Activated CD8-positive, alpha-beta T cell treated with anti-CD3 and anti-CD28 coated beads, Interleukin-2, amount 10 ng/mL, durations not matched to agents 7 days and 5 days (primary cell): ENCODE measurements at regions not wholly inside any gene's neighbourhood (a gene's known extent, or its start where the extent isn't known, plus 50 kb on each side); places are given as distances from the start of the nearest gene placed in this dataset.
"Not testable (repeated sequence)": the region's sequence is repeated elsewhere in the genome, so short reads cannot be mapped to it uniquely, and the experiment has no call there.

Experiments
- ATAC-seq: fragments of 150-1000 bp; cut with Tn5 transposase; one replicate; pipeline ENCODE4 v1.10.0; 2021; ENCODE audit warnings: moderate library complexity
- CTCF ChIA-PET: fragments of 350-600 bp; sonication (Branson Sonifier 250); formaldehyde crosslinking; loops from one replicate; lab custom pipeline; 2021; ENCODE audit warnings: antibody characterized with exemption; lab: Charles Lee
- POLR2A ChIA-PET: fragments of 350-600 bp; sonication (Branson Sonifier 250); formaldehyde crosslinking; loops from one replicate; lab custom pipeline; 2021; ENCODE audit warnings: antibody characterized with exemption; lab: Charles Lee
- DNase-seq: peaks from one replicate; pipeline ENCODE4 v3.0.0-alpha.2; 2020
- H3K27ac Mint-ChIP-seq: one replicate; pipeline ENCODE4 v1.8.0; 2021; ENCODE audit warnings: mild to moderate bottlenecking, mixed read lengths
- H3K27me3 Mint-ChIP-seq: one replicate; pipeline ENCODE4 v1.8.0; 2021; ENCODE audit warnings: low read depth, mixed read lengths
- H3K36me3 Mint-ChIP-seq: one replicate; pipeline ENCODE4 v1.8.0; 2021; ENCODE audit warnings: low read depth, mixed read lengths
- H3K4me1 Mint-ChIP-seq: one replicate; pipeline ENCODE4 v1.8.0; 2021; ENCODE audit warnings: low read depth, mixed read lengths
- H3K4me3 Mint-ChIP-seq: one replicate; pipeline ENCODE4 v1.8.0; 2021; ENCODE audit warnings: mild to moderate bottlenecking, mixed read lengths
- H3K9me3 Mint-ChIP-seq: one replicate; pipeline ENCODE4 v1.8.0; 2022; ENCODE audit warnings: mixed read lengths; ENCODE audit not compliant: insufficient read depth

DNA sequence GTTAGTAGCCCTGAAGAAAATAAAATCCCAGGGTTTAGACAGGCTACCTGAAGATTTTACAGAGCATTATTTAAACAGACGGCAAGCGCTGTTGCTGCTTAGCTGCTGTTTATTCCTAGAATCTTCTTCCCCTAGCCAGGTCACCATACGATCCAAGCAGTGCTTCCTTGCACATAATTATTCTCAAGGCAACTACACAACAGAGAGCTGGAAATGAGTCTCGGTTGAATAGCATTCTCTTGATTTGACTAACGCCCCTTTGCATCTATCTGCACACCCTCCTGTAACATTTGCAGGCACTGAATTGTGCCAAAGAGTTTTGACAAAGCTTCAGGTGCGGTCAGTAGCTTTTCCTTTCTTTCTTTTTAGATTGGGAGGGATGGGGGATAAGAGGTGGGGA is 564.4 kb downstream of the TBL1XR1 start:
- ChIA-PET CTCF (no interaction called here), POLR2A (no interaction called here)
- no peaks in the 10 kb centered on the region for H3K9me3 Mint-ChIP-seq
- no peaks in the 10 kb centered on the region for H3K36me3 Mint-ChIP-seq
- H3K4me1 Mint-ChIP-seq, result no peaks in the 10 kb centered on the region
- H3K27me3 Mint-ChIP-seq, result no peaks in the 10 kb centered on the region
- H3K4me3 Mint-ChIP-seq, result no peak overlapping the region
- no peak overlapping the region for H3K27ac Mint-ChIP-seq
- DNase-seq (no peak), ATAC-seq (no peak)

DNA sequence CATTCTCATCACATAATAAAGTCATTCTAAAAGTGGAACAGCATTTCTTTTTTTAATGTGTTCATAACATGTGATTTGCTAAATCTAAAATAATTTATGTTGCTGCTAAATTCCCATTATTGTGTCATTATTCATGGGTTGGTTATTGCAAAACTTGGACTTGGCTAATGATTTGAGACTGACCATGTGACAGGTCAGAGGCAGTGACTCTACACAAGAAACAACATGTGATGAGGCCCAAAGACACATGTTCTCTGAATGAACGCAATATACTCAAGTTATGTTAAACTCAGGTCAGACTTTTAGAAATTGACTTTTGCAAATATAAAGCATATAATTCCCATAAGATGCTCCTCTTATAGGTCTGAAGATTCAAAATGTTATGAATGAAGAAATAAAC is 566.1 kb downstream of the TBL1XR1 start:
- CTCF ChIA-PET, result no interaction called here
- H3K27me3 Mint-ChIP-seq, result no peaks in the 10 kb centered on the region
- no peaks in the 10 kb centered on the region for H3K9me3 Mint-ChIP-seq
- H3K27ac Mint-ChIP-seq, result no peak overlapping the region
- ATAC-seq (no peak), DNase-seq (no peak)
- no peak overlapping the region for H3K4me3 Mint-ChIP-seq
- H3K4me1 Mint-ChIP-seq, result no peaks in the 10 kb centered on the region
- H3K36me3 Mint-ChIP-seq, result no peaks in the 10 kb centered on the region
- POLR2A ChIA-PET, result no interaction called here

DNA sequence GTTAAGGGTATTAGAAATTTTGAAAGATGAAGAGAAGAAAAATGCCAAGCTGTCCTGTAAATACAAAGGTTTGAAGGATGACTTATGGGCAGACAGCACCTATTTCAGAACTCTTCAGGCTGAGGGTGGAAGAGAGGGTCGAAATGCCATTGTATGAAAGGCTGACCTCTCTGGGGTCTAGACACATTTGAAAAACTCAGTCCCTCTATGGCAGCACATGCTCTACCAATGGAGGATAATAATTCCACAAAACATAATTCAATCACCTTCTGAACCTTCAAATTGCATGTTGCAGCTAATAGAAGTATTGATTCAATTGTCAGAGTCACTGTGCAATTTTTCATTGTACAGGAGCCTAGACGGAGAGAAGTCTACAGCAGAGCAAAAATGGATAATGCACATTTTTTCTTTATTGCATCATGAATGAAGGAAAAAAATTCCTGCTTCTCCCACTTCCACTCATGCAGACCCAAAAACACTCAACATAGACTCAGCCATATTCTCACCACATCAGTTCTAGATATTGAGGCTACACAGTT is 569.1 kb downstream of the TBL1XR1 start:
- ChIA-PET POLR2A (no interaction called here), CTCF (no interaction called here)
- Mint-ChIP-seq H3K4me1 (no peaks in the 10 kb centered on the region), H3K36me3 (no peaks in the 10 kb centered on the region), H3K9me3 (no peaks in the 10 kb centered on the region), H3K27me3 (no peaks in the 10 kb centered on the region), H3K27ac (no peak overlapping the region), H3K4me3 (no peak overlapping the region)
- no peak for DNase-seq
- ATAC-seq, result no peak

DNA sequence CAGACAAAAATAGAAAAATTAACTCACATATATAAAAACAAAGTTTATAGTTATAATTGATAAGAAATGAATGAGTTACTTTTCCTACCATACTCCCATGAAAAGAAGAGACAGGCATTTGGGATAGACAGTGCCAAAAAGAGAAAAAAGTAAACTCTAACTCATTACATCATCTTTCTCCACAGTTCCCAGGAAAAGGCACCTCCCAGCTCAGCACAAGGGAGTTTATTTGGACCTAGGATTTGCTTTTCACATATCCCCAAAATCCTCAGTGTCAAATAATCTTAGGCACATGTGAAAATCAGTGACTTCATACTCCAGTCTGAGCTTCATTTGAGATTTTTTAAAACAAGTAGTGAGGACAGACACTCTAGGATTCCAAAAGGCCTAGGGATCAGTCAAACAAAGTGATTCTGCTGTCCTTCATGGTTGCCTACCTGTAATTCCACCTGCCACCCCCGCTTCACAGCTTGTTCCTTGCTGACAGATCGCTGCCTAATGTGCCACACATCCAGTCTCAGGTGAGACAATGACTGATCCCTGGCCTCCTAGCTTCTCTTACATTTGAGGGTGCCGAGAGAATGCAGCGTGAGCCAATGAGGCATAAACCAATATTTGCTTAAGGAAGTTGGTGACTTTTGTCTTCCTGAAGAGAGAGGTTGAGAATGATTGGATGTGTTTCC is 573.7 kb downstream of the TBL1XR1 start:
- H3K9me3 Mint-ChIP-seq, result no peaks in the 10 kb centered on the region
- ChIA-PET POLR2A (no interaction called here), CTCF (no interaction called here)
- no peaks in the 10 kb centered on the region for H3K27me3 Mint-ChIP-seq
- H3K36me3 Mint-ChIP-seq, result no peaks in the 10 kb centered on the region
- ATAC-seq (no peak), DNase-seq (no peak)
- H3K4me1 Mint-ChIP-seq, result no peaks in the 10 kb centered on the region
- H3K4me3 Mint-ChIP-seq, result no peak overlapping the region
- no peak overlapping the region for H3K27ac Mint-ChIP-seq

DNA sequence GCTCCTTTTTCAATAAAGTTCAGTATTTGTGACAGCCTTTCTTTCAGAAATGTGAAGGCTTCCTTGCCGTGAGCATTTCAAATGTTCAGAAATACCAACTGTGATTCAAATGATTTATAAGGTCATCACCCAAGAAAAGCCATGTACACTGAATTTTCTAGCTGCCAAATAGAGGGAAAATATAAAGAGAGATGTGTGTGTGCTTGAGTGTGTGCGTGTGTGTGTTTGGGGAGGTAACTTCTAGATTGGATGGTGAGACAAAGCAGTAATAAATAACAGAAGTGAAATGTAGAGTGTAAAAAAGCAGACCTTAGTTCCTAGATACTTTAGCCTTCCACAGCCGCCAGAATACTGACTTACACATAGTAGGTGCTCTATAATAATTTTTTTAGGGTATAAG is 577.4 kb downstream of the TBL1XR1 start:
- DNase-seq, result no peak
- no peak overlapping the region for H3K4me3 Mint-ChIP-seq
- H3K4me1 Mint-ChIP-seq, result no peaks in the 10 kb centered on the region
- POLR2A ChIA-PET, result no interaction called here
- H3K36me3 Mint-ChIP-seq, result no peaks in the 10 kb centered on the region
- H3K27ac Mint-ChIP-seq, result no peak overlapping the region
- no peak for ATAC-seq
- no peaks in the 10 kb centered on the region for H3K27me3 Mint-ChIP-seq
- no peaks in the 10 kb centered on the region for H3K9me3 Mint-ChIP-seq
- CTCF ChIA-PET, result no interaction called here

DNA sequence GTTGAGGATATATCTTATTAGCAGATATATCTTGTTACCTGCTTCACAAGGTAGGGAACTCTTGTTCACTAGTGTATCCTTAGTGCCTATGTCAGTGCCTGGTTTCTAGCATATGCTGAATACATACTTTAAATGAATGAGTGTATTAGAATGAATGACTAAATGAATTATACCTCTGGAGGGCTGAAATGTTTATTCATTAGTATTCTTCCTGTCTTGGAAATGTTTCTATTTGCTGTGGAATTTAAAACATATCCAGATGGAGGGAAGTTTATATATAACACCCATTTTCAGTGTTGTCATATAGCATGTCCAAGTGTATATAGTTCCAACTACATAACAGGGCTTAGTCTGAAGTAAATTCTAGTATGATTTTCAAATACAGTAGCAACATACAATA is 581.5 kb downstream of the TBL1XR1 start:
- no peak overlapping the region for H3K4me3 Mint-ChIP-seq
- H3K36me3 Mint-ChIP-seq, result no peaks in the 10 kb centered on the region
- H3K27ac Mint-ChIP-seq, result no peak overlapping the region
- ATAC-seq (no peak), DNase-seq (no peak)
- ChIA-PET CTCF (no interaction called here), POLR2A (no interaction called here)
- no peaks in the 10 kb centered on the region for H3K27me3 Mint-ChIP-seq
- no peaks in the 10 kb centered on the region for H3K4me1 Mint-ChIP-seq
- no peaks in the 10 kb centered on the region for H3K9me3 Mint-ChIP-seq

DNA sequence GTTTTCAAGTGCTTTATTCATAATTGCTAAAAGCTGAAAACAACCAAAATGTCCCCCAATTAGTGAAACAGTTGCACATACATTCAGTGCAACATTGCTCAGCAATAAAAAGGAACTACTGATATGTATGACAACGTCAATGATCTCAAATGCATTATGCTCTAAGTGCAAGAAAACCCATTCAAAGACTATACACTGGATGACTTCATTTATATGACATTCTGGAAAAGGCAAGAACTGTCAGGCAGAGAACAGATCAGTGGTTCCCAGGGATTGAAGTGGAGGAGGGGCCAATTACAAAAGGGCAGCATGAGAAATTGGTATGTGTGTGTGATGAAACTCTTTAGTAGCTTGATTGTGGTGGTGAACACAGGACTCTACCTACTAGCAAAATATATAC is 585.6 kb downstream of the TBL1XR1 start:
- no peak overlapping the region for H3K4me3 Mint-ChIP-seq
- ChIA-PET CTCF (no interaction called here), POLR2A (no interaction called here)
- peaks cover 5% of the 10 kb centered on the region for H3K9me3 Mint-ChIP-seq
- H3K27ac Mint-ChIP-seq, result no peak overlapping the region
- no peak for DNase-seq
- no peak for ATAC-seq
- H3K4me1 Mint-ChIP-seq, result no peaks in the 10 kb centered on the region
- no peaks in the 10 kb centered on the region for H3K27me3 Mint-ChIP-seq
- H3K36me3 Mint-ChIP-seq, result no peaks in the 10 kb centered on the region

DNA sequence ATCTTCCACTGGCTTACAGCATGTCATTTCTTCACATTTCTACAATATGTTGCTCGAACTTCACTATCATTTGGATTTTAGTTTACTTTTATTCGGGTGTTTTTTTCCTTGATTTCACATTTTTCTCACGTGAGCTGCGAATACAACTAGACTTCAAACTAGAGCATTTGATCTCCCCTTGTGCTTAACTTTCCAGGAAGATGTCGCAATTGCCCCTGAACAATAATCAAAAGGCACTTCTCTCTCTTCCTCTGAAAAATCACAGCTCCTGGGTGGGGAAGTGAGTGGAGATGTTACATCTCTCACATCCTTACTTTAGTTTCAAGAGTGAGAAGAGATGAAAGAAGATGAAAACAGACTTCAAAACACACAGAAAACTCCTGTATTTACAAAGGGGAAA is 587.9 kb downstream of the TBL1XR1 start:
- peaks cover 5% of the 10 kb centered on the region for H3K9me3 Mint-ChIP-seq
- POLR2A ChIA-PET, result no interaction called here
- H3K36me3 Mint-ChIP-seq, result no peaks in the 10 kb centered on the region
- DNase-seq (no peak), ATAC-seq (no peak)
- no peak overlapping the region for H3K4me3 Mint-ChIP-seq
- H3K4me1 Mint-ChIP-seq, result no peaks in the 10 kb centered on the region
- CTCF ChIA-PET, result no interaction called here
- H3K27ac Mint-ChIP-seq, result no peak overlapping the region
- no peaks in the 10 kb centered on the region for H3K27me3 Mint-ChIP-seq

DNA sequence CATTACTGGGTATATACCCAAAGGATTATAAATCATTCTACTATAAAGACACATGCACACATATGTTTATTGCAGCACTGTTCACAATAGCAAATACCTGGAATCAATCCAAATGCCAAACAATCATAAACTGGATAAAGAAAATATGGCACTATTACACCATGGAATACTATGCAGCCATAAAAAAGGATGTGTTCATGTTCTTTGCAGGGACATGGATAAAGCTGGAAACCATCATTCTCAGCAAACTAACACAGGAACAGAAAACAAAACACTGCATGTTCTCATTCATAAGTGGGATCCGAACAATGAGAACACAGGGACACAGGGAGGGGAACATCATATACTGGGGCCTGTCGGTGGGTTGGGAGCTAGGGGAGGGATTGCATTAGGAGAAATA is 591.7 kb downstream of the TBL1XR1 start:
- H3K27me3 Mint-ChIP-seq, H3K4me1 Mint-ChIP-seq, H3K9me3 Mint-ChIP-seq, H3K4me3 Mint-ChIP-seq, DNase-seq, POLR2A ChIA-PET, H3K27ac Mint-ChIP-seq, ATAC-seq, H3K36me3 Mint-ChIP-seq, CTCF ChIA-PET: not testable (repeated sequence)

DNA sequence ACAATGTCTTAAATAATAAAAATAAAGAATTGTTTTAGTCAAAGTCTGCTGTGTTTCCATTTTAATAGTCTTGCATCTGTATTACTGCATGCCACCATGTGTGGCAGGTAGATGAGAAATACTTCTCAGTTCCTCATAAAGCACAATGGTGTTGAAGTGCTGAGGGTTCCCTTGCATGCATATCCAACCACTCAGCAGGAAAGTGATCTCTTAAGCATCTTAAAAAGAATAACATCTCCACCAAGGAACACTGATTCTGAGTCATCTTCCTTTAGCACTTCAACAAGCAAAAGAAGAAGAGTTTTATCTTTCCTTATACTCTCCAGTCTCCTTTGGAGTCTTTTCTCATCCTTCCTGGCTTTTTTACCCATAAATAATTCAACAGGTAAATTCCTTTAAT is 602.0 kb downstream of the TBL1XR1 start:
- H3K27ac Mint-ChIP-seq, result no peak overlapping the region
- H3K4me1 Mint-ChIP-seq, result no peaks in the 10 kb centered on the region
- H3K36me3 Mint-ChIP-seq, result no peaks in the 10 kb centered on the region
- no peaks in the 10 kb centered on the region for H3K9me3 Mint-ChIP-seq
- ChIA-PET POLR2A (no interaction called here), CTCF (no interaction called here)
- H3K4me3 Mint-ChIP-seq, result no peak overlapping the region
- DNase-seq (no peak), ATAC-seq (no peak)
- H3K27me3 Mint-ChIP-seq, result no peaks in the 10 kb centered on the region

DNA sequence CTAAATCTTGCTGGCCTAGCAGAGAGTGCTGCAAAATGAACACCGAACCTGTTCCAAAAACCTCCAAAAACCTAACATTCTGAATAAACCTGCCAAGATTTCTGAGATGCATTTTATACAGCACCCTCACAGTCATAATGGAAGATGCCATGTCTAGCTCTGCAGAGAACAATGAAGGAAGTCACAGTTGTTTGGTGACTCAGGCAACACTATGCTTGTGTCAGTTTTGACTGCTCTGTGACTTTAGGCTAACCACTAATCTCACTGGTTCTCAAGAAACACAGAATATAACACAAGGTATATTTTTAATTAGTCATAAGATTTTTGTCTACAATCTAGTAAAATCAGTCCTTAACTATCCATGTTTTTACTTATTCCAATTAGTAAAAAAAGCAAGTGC is 606.6 kb downstream of the TBL1XR1 start:
- no peak for DNase-seq
- H3K36me3 Mint-ChIP-seq, result no peaks in the 10 kb centered on the region
- no peak for ATAC-seq

DNA sequence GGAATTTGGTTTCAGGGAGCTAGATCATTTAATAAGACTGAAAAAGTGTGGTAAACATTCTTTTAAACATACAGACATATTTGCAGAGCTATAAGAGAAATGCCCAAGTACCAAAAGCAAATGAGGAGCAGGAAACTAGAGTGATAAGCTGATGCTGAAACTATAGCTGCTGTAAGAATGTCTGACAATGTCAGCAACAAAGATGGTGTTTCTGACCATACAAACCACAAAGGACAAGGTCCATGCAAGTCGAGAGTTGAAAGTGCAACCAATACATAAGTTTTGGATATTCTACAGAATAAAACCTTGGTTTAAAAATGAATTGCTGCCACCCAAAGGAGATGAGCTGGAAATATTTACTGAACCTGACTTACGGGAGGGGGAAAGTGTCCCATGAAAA is 610.2 kb downstream of the TBL1XR1 start:
- Mint-ChIP-seq H3K9me3 (no peaks in the 10 kb centered on the region), H3K4me1 (no peaks in the 10 kb centered on the region), H3K36me3 (no peaks in the 10 kb centered on the region), H3K27ac (no peak overlapping the region), H3K27me3 (no peaks in the 10 kb centered on the region), H3K4me3 (no peak overlapping the region)
- ChIA-PET POLR2A (no interaction called here), CTCF (no interaction called here)
- no peak for ATAC-seq
- DNase-seq, result no peak

More for the DNA sequence above, 606.6 kb downstream of the TBL1XR1 start:
- H3K9me3 Mint-ChIP-seq, result no peaks in the 10 kb centered on the region
- no peaks in the 10 kb centered on the region for H3K27me3 Mint-ChIP-seq
- no peak overlapping the region for H3K27ac Mint-ChIP-seq
- POLR2A ChIA-PET, result no interaction called here
- CTCF ChIA-PET, result no interaction called here
- H3K4me3 Mint-ChIP-seq, result no peak overlapping the region
- no peaks in the 10 kb centered on the region for H3K4me1 Mint-ChIP-seq
